Neural cell (in vitro differentiated cells): ENCODE measurements at regions not wholly inside any gene's neighbourhood (a gene's known extent, or its start where the extent isn't known, plus 50 kb on each side); places are given as distances from the start of the nearest gene placed in this dataset.
"Not testable (repeated sequence)": the region's sequence is repeated elsewhere in the genome, so short reads cannot be mapped to it uniquely, and the experiment has no call there.

Source experiments
- EZH2 ChIP-seq: fragments of 200-600, 300-800 bp; shearing (Covaris generic), sonication (generic); IDR thresholded peaks from 2 replicates; pipeline ENCODE4 v1.6.1; 2014; ENCODE audit warnings: antibody characterized with exemption, low read length, borderline replicate concordance, mild to moderate bottlenecking; ENCODE audit not compliant: insufficient read depth, poor library complexity, severe bottlenecking
- TF ChIP-seq, protein P1 (sequence below): fragments of 450-650 bp; IDR thresholded peaks from 2 replicates; pipeline ENCODE4 v1.5.1; 2014; ENCODE audit warnings: antibody characterized with exemption, mild to moderate bottlenecking, moderate library complexity; ENCODE audit not compliant: poor library complexity, severe bottlenecking

- TF ChIP-seq, protein P1, sequence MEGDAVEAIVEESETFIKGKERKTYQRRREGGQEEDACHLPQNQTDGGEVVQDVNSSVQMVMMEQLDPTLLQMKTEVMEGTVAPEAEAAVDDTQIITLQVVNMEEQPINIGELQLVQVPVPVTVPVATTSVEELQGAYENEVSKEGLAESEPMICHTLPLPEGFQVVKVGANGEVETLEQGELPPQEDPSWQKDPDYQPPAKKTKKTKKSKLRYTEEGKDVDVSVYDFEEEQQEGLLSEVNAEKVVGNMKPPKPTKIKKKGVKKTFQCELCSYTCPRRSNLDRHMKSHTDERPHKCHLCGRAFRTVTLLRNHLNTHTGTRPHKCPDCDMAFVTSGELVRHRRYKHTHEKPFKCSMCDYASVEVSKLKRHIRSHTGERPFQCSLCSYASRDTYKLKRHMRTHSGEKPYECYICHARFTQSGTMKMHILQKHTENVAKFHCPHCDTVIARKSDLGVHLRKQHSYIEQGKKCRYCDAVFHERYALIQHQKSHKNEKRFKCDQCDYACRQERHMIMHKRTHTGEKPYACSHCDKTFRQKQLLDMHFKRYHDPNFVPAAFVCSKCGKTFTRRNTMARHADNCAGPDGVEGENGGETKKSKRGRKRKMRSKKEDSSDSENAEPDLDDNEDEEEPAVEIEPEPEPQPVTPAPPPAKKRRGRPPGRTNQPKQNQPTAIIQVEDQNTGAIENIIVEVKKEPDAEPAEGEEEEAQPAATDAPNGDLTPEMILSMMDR: not testable (repeated sequence)
- TF ChIP-seq EZH2: not testable (repeated sequence)
These were observed 75.9 kb upstream of the THOC3 start for GRCh38 chr5:176043986-176044385.
